ENCODE measurements at regions not wholly inside any gene's neighbourhood (a gene's known extent, or its start where the extent isn't known, plus 50 kb on each side); places are given as distances from the start of the nearest gene placed in this dataset.

GRCh38 chr16:66205287-66206231, 160.9 kb upstream of the CDH5 start:
- ChIA-PET CTCF (no interaction called here), POLR2A (ENCODE audit: unreplicated experiment) (no interaction called here)
- no peak overlapping the region for H2AFZ ChIP-seq (ENCODE audit: low read length)
- no peaks in the 10 kb centered on the region for H4K20me1 ChIP-seq (ENCODE audit: low read length)
- no peaks in the 10 kb centered on the region for H3K79me2 ChIP-seq (ENCODE audit: low read length)
- H3K4me1 ChIP-seq (ENCODE audit: insufficient read depth, low read length), result peaks cover 32% of the 10 kb centered on the region
- intact Hi-C loops (cut with micrococcal nuclease), result no loop called here
- no peak for TF ChIP-seq EZH2 (IDR thresholded peaks at IDR 0.05; ENCODE audit: low read length, unreplicated experiment)
- H3K27me3 ChIP-seq (ENCODE audit: low read length), result no peaks in the 10 kb centered on the region
- H3K9me2 ChIP-seq (replicated peaks; ENCODE audit: low read length), result no peaks in the 10 kb centered on the region
- ATAC-seq (peak; percentile 71), DNase-seq (peak; percentile 52)
- H3K9ac ChIP-seq (ENCODE audit: low read length), result peak overlapping the region; percentile 3; the same call in 1 of the 2 replicates
- H3K27ac ChIP-seq (ENCODE audit: low read length), result peak overlapping the region; percentile 44
- no TSS peak for BruUV-seq (replicated peaks)
- peak overlapping the region; percentile 17; the same call in 1 of the 2 replicates for H3K4me3 ChIP-seq (ENCODE audit: low read length)
- H3K4me2 ChIP-seq (ENCODE audit: low read length), result peak overlapping the region; percentile 73
- H3K9me3 ChIP-seq (ENCODE audit: low read length), result no peaks in the 10 kb centered on the region
- no peaks in the 10 kb centered on the region for H3F3A ChIP-seq (ENCODE audit: low read length, unreplicated experiment)
- H3K36me3 ChIP-seq (ENCODE audit: low read depth, low read length), result no peaks in the 10 kb centered on the region

GRCh38 chr16:66204756-66205155, 161.7 kb upstream of the CDH5 start:
- DNase-seq, result peak; percentile 29
- Histone ChIP-seq H3K4me3 (ENCODE audit: low read length) (no peak overlapping the region; the same call in 1 of the 2 replicates), H3K27me3 (ENCODE audit: low read length) (no peaks in the 10 kb centered on the region), H3K4me2 (ENCODE audit: low read length) (peak overlapping the region; percentile 73), H3K79me2 (ENCODE audit: low read length) (no peaks in the 10 kb centered on the region), H3K36me3 (ENCODE audit: low read depth, low read length) (no peaks in the 10 kb centered on the region), H3F3A (ENCODE audit: low read length, unreplicated experiment) (no peaks in the 10 kb centered on the region), H2AFZ (ENCODE audit: low read length) (no peak overlapping the region), H4K20me1 (ENCODE audit: low read length) (no peaks in the 10 kb centered on the region), H3K9me2 (replicated peaks; ENCODE audit: low read length) (no peaks in the 10 kb centered on the region), H3K27ac (ENCODE audit: low read length) (peak overlapping the region; percentile 44), H3K4me1 (ENCODE audit: insufficient read depth, low read length) (peaks cover 32% of the 10 kb centered on the region), H3K9ac (ENCODE audit: low read length) (no peak overlapping the region), H3K9me3 (ENCODE audit: low read length) (no peaks in the 10 kb centered on the region)
- CTCF ChIA-PET, result no interaction called here
- TF ChIP-seq EZH2phosphoT487 (IDR thresholded peaks at IDR 0.05; ENCODE audit: borderline replicate concordance, low read length), result no peak
- TF ChIP-seq EZH2 (IDR thresholded peaks at IDR 0.05; ENCODE audit: low read length, unreplicated experiment), result no peak
- no peak for TF ChIP-seq CTCF (conservative IDR thresholded peaks at IDR 0.05; ENCODE audit: low read depth, low read length)
- POLR2A ChIA-PET (ENCODE audit: unreplicated experiment), result no interaction called here
- BruUV-seq (replicated peaks), result no TSS peak
- ATAC-seq, result peak; percentile 43
- intact Hi-C loops (cut with micrococcal nuclease), result no loop called here

- H3F3A ChIP-seq (ENCODE audit: low read length, unreplicated experiment), result no peaks in the 10 kb centered on the region
- no peaks in the 10 kb centered on the region for H4K20me1 ChIP-seq (ENCODE audit: low read length)
- H3K27me3 ChIP-seq (ENCODE audit: low read length), result no peaks in the 10 kb centered on the region
- H2AFZ ChIP-seq (ENCODE audit: low read length), result no peak overlapping the region
- BruUV-seq (replicated peaks), result no TSS peak
- H3K79me2 ChIP-seq (ENCODE audit: low read length), result no peaks in the 10 kb centered on the region
- H3K4me1 ChIP-seq (ENCODE audit: insufficient read depth, low read length), result peaks cover 32% of the 10 kb centered on the region
- no peaks in the 10 kb centered on the region for H3K36me3 ChIP-seq (ENCODE audit: low read depth, low read length)
- TF ChIP-seq EZH2phosphoT487 (IDR thresholded peaks at IDR 0.05; ENCODE audit: borderline replicate concordance, low read length), result no peak
- no peak for TF ChIP-seq EZH2 (IDR thresholded peaks at IDR 0.05; ENCODE audit: low read length, unreplicated experiment)
- TF ChIP-seq CTCF (conservative IDR thresholded peaks at IDR 0.05; ENCODE audit: low read depth, low read length), result no peak
- ATAC-seq (no peak), DNase-seq (no peak)
- H3K4me2 ChIP-seq (ENCODE audit: low read length), result no peak overlapping the region
- no peak overlapping the region for H3K27ac ChIP-seq (ENCODE audit: low read length)
- ChIA-PET POLR2A (ENCODE audit: unreplicated experiment) (no interaction called here), CTCF (no interaction called here)
- no peak overlapping the region for H3K4me3 ChIP-seq (ENCODE audit: low read length)
- H3K9me3 ChIP-seq (ENCODE audit: low read length), result no peaks in the 10 kb centered on the region
- H3K9me2 ChIP-seq (replicated peaks; ENCODE audit: low read length), result no peaks in the 10 kb centered on the region
- intact Hi-C loops (cut with micrococcal nuclease), result no loop called here
- no peak overlapping the region for H3K9ac ChIP-seq (ENCODE audit: low read length)
These were observed 163.0 kb upstream of the CDH5 start for GRCh38 chr16:66203476-66203875.
